ENCODE measurements at regions not wholly inside any gene's neighbourhood (a gene's known extent, or its start where the extent isn't known, plus 50 kb on each side); places are given as distances from the start of the nearest gene placed in this dataset.

DNA sequence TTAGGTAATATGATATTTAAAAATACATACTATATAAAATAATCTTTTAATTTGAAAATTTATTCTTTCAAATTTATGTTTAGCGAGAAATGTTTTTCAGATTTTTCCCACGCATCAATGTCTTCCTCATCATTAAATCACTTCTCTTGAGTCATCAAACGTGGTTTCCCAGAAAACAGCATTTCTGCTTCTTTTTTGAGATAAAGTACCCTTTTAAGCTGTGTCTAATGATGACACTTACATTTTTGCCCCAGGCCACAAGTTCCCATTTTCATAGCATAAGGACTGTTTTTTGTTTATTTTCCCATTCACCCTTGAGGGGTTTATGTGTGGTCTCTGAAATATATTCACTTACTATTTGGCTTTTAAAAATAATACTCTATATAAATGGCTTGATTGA is 139.0 kb upstream of the HS3ST3A1 start:
- intact Hi-C loops (cut with DNase I; ENCODE audit: low total_unique reads), result no loop called here
- Histone ChIP-seq H3K27me3 (no peaks in the 10 kb centered on the region), H3K4me1 (no peaks in the 10 kb centered on the region), H3K4me3 (no peak overlapping the region), H3K27ac (no peak overlapping the region), H3K36me3 (no peaks in the 10 kb centered on the region), H3K9me3 (peaks cover 0 to 6% (median 0%) of the 10 kb centered on the region in 3 donors)
- DNase-seq, result no peak
- TF ChIP-seq, protein P1, sequence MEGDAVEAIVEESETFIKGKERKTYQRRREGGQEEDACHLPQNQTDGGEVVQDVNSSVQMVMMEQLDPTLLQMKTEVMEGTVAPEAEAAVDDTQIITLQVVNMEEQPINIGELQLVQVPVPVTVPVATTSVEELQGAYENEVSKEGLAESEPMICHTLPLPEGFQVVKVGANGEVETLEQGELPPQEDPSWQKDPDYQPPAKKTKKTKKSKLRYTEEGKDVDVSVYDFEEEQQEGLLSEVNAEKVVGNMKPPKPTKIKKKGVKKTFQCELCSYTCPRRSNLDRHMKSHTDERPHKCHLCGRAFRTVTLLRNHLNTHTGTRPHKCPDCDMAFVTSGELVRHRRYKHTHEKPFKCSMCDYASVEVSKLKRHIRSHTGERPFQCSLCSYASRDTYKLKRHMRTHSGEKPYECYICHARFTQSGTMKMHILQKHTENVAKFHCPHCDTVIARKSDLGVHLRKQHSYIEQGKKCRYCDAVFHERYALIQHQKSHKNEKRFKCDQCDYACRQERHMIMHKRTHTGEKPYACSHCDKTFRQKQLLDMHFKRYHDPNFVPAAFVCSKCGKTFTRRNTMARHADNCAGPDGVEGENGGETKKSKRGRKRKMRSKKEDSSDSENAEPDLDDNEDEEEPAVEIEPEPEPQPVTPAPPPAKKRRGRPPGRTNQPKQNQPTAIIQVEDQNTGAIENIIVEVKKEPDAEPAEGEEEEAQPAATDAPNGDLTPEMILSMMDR (IDR thresholded peaks at IDR 0.05), result no peak

DNA sequence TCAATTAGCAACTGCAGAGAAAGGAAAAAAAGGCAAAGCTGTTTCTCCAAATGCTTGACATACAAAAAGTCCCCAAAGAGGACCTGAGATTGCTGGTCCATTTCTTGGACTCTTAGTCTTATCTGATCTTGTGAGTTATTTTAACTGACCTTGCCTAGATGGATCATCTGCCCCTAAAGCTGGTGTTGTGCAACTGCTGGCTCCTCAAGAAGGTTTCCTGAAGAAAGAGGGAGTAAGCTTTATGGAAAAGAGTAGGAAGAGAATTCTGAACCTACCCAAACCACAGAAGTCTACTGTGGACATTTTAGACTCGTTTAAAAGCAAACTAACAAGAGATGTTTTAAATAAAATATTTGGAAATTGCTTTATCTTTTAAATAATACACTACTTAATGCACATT is 140.0 kb upstream of the HS3ST3A1 start:
- Histone ChIP-seq H3K4me1 (no peaks in the 10 kb centered on the region), H3K27ac (no peak overlapping the region), H3K9me3 (peaks cover 0 to 6% (median 0%) of the 10 kb centered on the region in 3 donors), H3K36me3 (no peaks in the 10 kb centered on the region), H3K4me3 (no peak overlapping the region), H3K27me3 (no peaks in the 10 kb centered on the region)
- TF ChIP-seq, protein P1 (IDR thresholded peaks at IDR 0.05), result no peak
- intact Hi-C loops (cut with DNase I; ENCODE audit: low total_unique reads), result no loop called here
- DNase-seq, result no peak

DNA sequence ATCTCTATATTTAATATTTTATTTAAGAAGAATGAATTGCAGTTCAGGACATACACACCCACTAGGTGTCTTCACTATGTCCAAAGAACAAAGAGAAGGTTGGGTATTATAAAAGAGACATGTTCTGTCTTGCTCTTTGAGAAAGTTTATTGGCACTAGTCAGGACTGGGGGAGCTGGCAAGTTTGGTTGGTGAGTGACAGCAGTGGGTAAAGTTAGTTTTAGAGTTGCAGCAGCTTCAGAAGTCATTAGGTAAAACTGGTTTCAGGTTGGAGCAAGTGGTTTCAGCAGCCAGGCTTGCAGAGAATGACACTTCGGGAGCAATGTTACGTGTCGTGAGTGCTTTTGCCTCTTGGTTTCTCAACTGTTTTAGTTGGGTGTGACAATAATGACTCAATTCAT is 142.2 kb upstream of the HS3ST3A1 start:
- Histone ChIP-seq H3K4me3 (no peak overlapping the region), H3K27ac (no peak overlapping the region), H3K27me3 (no peaks in the 10 kb centered on the region), H3K4me1 (no peaks in the 10 kb centered on the region), H3K36me3 (no peaks in the 10 kb centered on the region), H3K9me3 (peaks cover 0 to 6% (median 0%) of the 10 kb centered on the region in 3 donors)
- no peak for DNase-seq
- TF ChIP-seq, protein P1 (IDR thresholded peaks at IDR 0.05), result no peak
- intact Hi-C loops (cut with DNase I; ENCODE audit: low total_unique reads), result no loop called here

DNA sequence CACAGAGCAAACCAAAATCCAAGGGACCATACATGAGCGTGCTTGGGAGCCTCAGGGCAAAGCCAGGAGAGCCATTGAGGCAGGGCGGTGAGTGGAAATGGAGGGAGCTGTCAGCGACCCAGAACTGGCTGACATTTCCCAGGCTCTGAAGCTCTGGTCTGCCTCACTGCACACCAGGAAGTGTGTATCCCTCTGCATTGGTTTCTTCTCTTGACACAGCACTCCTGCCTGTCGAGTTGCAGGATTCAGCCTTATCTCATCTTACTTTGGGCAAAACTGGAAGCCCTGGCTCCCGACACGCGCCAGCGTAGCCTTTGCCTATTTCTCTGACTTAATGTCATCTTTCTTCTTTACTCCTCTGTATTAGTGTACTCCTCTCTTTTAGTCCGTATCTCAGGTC is 144.7 kb upstream of the HS3ST3A1 start:
- Histone ChIP-seq H3K4me3 (no peak overlapping the region), H3K4me1 (no peaks in the 10 kb centered on the region), H3K36me3 (no peaks in the 10 kb centered on the region), H3K27me3 (no peaks in the 10 kb centered on the region), H3K27ac (no peak overlapping the region), H3K9me3 (peaks cover 0 to 6% (median 0%) of the 10 kb centered on the region in 3 donors)
- TF ChIP-seq, protein P1 (IDR thresholded peaks at IDR 0.05), result no peak
- DNase-seq, result no peak
- intact Hi-C loops (cut with DNase I; ENCODE audit: low total_unique reads), result no loop called here

DNA sequence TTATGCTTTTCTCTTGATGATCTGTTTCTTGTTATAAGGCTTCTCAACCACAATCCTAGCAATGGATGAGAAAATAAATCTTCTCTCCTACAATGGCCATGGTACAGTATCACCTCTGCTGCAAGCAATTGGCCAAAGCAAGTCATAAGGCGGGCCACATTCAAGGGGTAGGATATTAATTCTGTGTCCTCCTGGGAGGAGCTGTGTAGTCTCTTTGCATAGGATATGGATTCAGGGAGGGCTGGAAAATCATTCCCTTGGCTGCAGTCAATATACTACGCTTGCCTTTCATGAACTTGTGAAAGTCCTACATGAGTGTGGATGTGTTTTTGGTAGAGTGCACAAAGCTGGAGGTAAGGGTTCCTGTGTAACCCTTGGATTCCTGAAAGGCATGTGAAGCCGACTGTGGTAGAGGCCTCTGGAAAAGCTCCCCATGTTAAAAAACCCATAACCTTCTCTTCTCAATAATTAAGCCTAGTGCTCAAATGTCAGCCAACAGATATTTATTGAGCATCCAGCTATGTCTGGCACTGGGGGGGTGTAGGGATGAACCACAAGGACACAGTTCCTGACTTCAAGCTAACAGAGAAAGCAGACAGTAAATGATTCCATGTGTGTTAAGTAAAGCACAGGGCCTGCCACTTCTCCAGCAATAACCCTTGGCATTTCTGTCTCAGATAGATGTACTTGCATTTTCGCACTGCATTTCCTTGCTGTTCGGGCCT is 147.6 kb upstream of the HS3ST3A1 start:
- no peak overlapping the region for H3K4me3 ChIP-seq
- peaks cover 0 to 6% (median 0%) of the 10 kb centered on the region in 3 donors for H3K9me3 ChIP-seq
- H3K27me3 ChIP-seq, result peaks cover 0 to 2% of the 10 kb centered on the region in 2 donors
- H3K36me3 ChIP-seq, result no peaks in the 10 kb centered on the region
- intact Hi-C loops (cut with DNase I; ENCODE audit: low total_unique reads), result no loop called here
- DNase-seq, result no peak
- no peak overlapping the region for H3K27ac ChIP-seq
- H3K4me1 ChIP-seq, result no peaks in the 10 kb centered on the region
- TF ChIP-seq, protein P1 (IDR thresholded peaks at IDR 0.05), result no peak
